ENCODE measurements at regions not wholly inside any gene's neighbourhood (a gene's known extent, or its start where the extent isn't known, plus 50 kb on each side); places are given as distances from the start of the nearest gene placed in this dataset.

GRCh38 chr15:79171320-79172031, 80.9 kb upstream of the RASGRF1 start (continued):
- TF ChIP-seq ETS1 (IDR thresholded peaks at IDR 0.05): no peak
- no peak for TF ChIP-seq STAT1 (IDR thresholded peaks at IDR 0.05; ENCODE audit: unreplicated experiment)
- TF ChIP-seq JUNB (IDR thresholded peaks at IDR 0.05; ENCODE audit: unreplicated experiment): no peak
- TF ChIP-seq ZNF331 (CRISPR knock-in tag; IDR thresholded peaks at IDR 0.05; ENCODE audit: low read depth): no peak
- TF ChIP-seq POLR2AphosphoS5 (IDR thresholded peaks at IDR 0.05; ENCODE audit: low read depth): no peak
- TF ChIP-seq, protein P1, sequence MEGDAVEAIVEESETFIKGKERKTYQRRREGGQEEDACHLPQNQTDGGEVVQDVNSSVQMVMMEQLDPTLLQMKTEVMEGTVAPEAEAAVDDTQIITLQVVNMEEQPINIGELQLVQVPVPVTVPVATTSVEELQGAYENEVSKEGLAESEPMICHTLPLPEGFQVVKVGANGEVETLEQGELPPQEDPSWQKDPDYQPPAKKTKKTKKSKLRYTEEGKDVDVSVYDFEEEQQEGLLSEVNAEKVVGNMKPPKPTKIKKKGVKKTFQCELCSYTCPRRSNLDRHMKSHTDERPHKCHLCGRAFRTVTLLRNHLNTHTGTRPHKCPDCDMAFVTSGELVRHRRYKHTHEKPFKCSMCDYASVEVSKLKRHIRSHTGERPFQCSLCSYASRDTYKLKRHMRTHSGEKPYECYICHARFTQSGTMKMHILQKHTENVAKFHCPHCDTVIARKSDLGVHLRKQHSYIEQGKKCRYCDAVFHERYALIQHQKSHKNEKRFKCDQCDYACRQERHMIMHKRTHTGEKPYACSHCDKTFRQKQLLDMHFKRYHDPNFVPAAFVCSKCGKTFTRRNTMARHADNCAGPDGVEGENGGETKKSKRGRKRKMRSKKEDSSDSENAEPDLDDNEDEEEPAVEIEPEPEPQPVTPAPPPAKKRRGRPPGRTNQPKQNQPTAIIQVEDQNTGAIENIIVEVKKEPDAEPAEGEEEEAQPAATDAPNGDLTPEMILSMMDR (conservative IDR thresholded peaks at IDR 0.05; ENCODE audit: low read depth in 2 of 2): no peak

GRCh38 chr15:79170256-79170664, 79.7 kb upstream of the RASGRF1 start:
- Mint-ChIP-seq H3K4me1 (peaks cover 30% of the 10 kb centered on the region), H3K9me3 (no peaks in the 10 kb centered on the region; the same call in 2 of the 3 replicates), H3K27me3 (ENCODE audit: insufficient read depth, low read depth, poor library complexity) (peaks cover 7% of the 10 kb centered on the region), H3K36me3 (ENCODE audit: low read depth) (no peaks in the 10 kb centered on the region), H3K4me3 (no peak overlapping the region), H3K27ac (no peak overlapping the region)
- Histone ChIP-seq H4K20me1 (replicated peaks; ENCODE audit: insufficient read depth) (no peaks in the 10 kb centered on the region), H3K27me3 (ENCODE audit: insufficient read depth) (no peaks in the 10 kb centered on the region), H3K27ac (ENCODE audit: low read depth) (no peak overlapping the region), H2AFZ (no peak overlapping the region), H3K79me2 (replicated peaks; ENCODE audit: insufficient read depth) (no peaks in the 10 kb centered on the region), H3K36me3 (ENCODE audit: insufficient read depth) (no peaks in the 10 kb centered on the region), H3K9me2 (ENCODE audit: insufficient read depth) (no peaks in the 10 kb centered on the region), H3F3A (replicated peaks; ENCODE audit: low read depth) (no peaks in the 10 kb centered on the region), H3K4me2 (no peak overlapping the region), H3K4me3 (no peak overlapping the region), H3K4me1 (ENCODE audit: insufficient read depth) (peaks cover 8% of the 10 kb centered on the region)
- no peak for DNase-seq (ENCODE audit: low spot score)
- no peak for ATAC-seq
- no peak for TF ChIP-seq ZNF331 (CRISPR knock-in tag; IDR thresholded peaks at IDR 0.05; ENCODE audit: low read depth)
- TF ChIP-seq REST (IDR thresholded peaks at IDR 0.05; ENCODE audit: unreplicated experiment): no peak
- TF ChIP-seq, protein P2, sequence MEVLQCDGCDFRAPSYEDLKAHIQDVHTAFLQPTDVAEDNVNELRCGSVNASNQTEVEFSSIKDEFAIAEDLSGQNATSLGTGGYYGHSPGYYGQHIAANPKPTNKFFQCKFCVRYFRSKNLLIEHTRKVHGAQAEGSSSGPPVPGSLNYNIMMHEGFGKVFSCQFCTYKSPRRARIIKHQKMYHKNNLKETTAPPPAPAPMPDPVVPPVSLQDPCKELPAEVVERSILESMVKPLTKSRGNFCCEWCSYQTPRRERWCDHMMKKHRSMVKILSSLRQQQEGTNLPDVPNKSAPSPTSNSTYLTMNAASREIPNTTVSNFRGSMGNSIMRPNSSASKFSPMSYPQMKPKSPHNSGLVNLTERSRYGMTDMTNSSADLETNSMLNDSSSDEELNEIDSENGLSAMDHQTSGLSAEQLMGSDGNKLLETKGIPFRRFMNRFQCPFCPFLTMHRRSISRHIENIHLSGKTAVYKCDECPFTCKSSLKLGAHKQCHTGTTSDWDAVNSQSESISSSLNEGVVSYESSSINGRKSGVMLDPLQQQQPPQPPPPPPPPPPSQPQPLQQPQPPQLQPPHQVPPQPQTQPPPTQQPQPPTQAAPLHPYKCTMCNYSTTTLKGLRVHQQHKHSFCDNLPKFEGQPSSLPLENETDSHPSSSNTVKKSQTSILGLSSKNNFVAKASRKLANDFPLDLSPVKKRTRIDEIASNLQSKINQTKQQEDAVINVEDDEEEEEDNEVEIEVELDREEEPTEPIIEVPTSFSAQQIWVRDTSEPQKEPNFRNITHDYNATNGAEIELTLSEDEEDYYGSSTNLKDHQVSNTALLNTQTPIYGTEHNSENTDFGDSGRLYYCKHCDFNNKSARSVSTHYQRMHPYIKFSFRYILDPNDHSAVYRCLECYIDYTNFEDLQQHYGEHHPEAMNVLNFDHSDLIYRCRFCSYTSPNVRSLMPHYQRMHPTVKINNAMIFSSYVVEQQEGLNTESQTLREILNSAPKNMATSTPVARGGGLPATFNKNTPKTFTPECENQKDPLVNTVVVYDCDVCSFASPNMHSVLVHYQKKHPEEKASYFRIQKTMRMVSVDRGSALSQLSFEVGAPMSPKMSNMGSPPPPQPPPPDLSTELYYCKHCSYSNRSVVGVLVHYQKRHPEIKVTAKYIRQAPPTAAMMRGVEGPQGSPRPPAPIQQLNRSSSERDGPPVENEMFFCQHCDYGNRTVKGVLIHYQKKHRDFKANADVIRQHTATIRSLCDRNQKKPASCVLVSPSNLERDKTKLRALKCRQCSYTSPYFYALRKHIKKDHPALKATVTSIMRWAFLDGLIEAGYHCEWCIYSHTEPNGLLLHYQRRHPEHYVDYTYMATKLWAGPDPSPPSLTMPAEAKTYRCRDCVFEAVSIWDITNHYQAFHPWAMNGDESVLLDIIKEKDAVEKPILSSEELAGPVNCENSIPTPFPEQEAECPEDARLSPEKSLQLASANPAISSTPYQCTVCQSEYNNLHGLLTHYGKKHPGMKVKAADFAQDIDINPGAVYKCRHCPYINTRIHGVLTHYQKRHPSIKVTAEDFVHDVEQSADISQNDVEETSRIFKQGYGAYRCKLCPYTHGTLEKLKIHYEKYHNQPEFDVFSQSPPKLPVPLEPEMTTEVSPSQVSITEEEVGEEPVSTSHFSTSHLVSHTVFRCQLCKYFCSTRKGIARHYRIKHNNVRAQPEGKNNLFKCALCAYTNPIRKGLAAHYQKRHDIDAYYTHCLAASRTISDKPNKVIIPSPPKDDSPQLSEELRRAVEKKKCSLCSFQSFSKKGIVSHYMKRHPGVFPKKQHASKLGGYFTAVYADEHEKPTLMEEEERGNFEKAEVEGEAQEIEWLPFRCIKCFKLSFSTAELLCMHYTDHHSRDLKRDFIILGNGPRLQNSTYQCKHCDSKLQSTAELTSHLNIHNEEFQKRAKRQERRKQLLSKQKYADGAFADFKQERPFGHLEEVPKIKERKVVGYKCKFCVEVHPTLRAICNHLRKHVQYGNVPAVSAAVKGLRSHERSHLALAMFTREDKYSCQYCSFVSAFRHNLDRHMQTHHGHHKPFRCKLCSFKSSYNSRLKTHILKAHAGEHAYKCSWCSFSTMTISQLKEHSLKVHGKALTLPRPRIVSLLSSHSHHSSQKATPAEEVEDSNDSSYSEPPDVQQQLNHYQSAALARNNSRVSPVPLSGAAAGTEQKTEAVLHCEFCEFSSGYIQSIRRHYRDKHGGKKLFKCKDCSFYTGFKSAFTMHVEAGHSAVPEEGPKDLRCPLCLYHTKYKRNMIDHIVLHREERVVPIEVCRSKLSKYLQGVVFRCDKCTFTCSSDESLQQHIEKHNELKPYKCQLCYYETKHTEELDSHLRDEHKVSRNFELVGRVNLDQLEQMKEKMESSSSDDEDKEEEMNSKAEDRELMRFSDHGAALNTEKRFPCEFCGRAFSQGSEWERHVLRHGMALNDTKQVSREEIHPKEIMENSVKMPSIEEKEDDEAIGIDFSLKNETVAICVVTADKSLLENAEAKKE (CRISPR knock-in tag; IDR thresholded peaks at IDR 0.05): no peak
- no peak for TF ChIP-seq JUNB (IDR thresholded peaks at IDR 0.05; ENCODE audit: unreplicated experiment)
- TF ChIP-seq STAT1 (IDR thresholded peaks at IDR 0.05; ENCODE audit: unreplicated experiment): no peak
- TF ChIP-seq EZH2phosphoT487 (IDR thresholded peaks at IDR 0.05; ENCODE audit: unreplicated experiment): no peak
- TF ChIP-seq POLR2AphosphoS5 (IDR thresholded peaks at IDR 0.05; ENCODE audit: low read depth): no peak
- no peak for TF ChIP-seq NANOG (IDR thresholded peaks at IDR 0.05; ENCODE audit: borderline replicate concordance)
